Duodenal mucosa (tissue), 2 donors: ENCODE measurements at regions not wholly inside any gene's neighbourhood (a gene's known extent, or its start where the extent isn't known, plus 50 kb on each side); places are given as distances from the start of the nearest gene placed in this dataset.

Experiments
- H3K27ac ChIP-seq: one replicate; pipeline ENCODE4 v1.7.0; 2013; ENCODE audit warnings: low read depth, low read length
- H3K27me3 ChIP-seq, 2 donors: one replicate each; pipeline ENCODE4 v1.7.0; 2013; ENCODE audit warnings: low read length in 2 of 2, control low read depth in 1 of 2; ENCODE audit not compliant: insufficient read depth in 2 of 2, control insufficient read depth in 1 of 2
- H3K36me3 ChIP-seq, 2 donors: one replicate each; pipeline ENCODE4 v1.7.0; 2013; ENCODE audit warnings: low read length in 2 of 2, control low read depth in 1 of 2; ENCODE audit not compliant: insufficient read depth in 2 of 2, control insufficient read depth in 1 of 2
- H3K4me1 ChIP-seq, 2 donors: one replicate each; pipeline ENCODE4 v1.7.0; 2013; ENCODE audit warnings: low read length in 2 of 2, control low read depth in 1 of 2; ENCODE audit not compliant: insufficient read depth in 2 of 2, control insufficient read depth in 1 of 2
- H3K4me3 ChIP-seq, 2 donors: one replicate each; pipeline ENCODE4 v1.7.0; 2013; ENCODE audit warnings: low read length in 2 of 2, low read depth in 1 of 2
- H3K9ac ChIP-seq, 2 donors: one replicate each; pipeline ENCODE4 v1.7.0; 2013; ENCODE audit warnings: low read length in 2 of 2, low read depth in 1 of 2
- H3K9me3 ChIP-seq, 2 donors: one replicate each; pipeline ENCODE4 v1.7.0; 2013; ENCODE audit warnings: low read length in 2 of 2, control low read depth in 1 of 2; ENCODE audit not compliant: control insufficient read depth in 1 of 2

GRCh38 chr15:94135486-94136147 lies 95.7 kb upstream of the MCTP2 start:
- no peaks in the 10 kb centered on the region for H3K36me3 ChIP-seq

GRCh38 chr15:94131875-94132274 lies 99.5 kb upstream of the MCTP2 start:
- Histone ChIP-seq H3K27ac (no peak overlapping the region), H3K4me1 (no peaks in the 10 kb centered on the region), H3K36me3 (no peaks in the 10 kb centered on the region), H3K9me3 (no peaks in the 10 kb centered on the region), H3K27me3 (no peaks in the 10 kb centered on the region), H3K4me3 (no peak overlapping the region), H3K9ac (no peak overlapping the region)

More at GRCh38 chr15:94135486-94136147, 95.7 kb upstream of the MCTP2 start:
- H3K4me3 ChIP-seq: no peak overlapping the region
- H3K27ac ChIP-seq: no peak overlapping the region
- peaks cover 5 to 6% of the 10 kb centered on the region in 2 donors for H3K27me3 ChIP-seq
- H3K4me1 ChIP-seq: no peaks in the 10 kb centered on the region
- no peak overlapping the region for H3K9ac ChIP-seq
- no peaks in the 10 kb centered on the region for H3K9me3 ChIP-seq

- Histone ChIP-seq H3K36me3 (no peaks in the 10 kb centered on the region), H3K9ac (no peak overlapping the region), H3K9me3 (no peaks in the 10 kb centered on the region), H3K4me3 (no peak overlapping the region), H3K27ac (no peak overlapping the region), H3K27me3 (no peaks in the 10 kb centered on the region), H3K4me1 (no peaks in the 10 kb centered on the region)
Observed at GRCh38 chr15:94130504-94130903, 100.9 kb upstream of the MCTP2 start.

GRCh38 chr15:94127006-94127405 lies 104.4 kb upstream of the MCTP2 start:
- no peak overlapping the region for H3K27ac ChIP-seq
- H3K9me3 ChIP-seq: no peaks in the 10 kb centered on the region

GRCh38 chr15:94125698-94126097 lies 105.7 kb upstream of the MCTP2 start:
- H3K27ac ChIP-seq: no peak overlapping the region

More at GRCh38 chr15:94127006-94127405, 104.4 kb upstream of the MCTP2 start:
- no peaks in the 10 kb centered on the region for H3K27me3 ChIP-seq
- no peak overlapping the region for H3K4me3 ChIP-seq
- H3K9ac ChIP-seq: no peak overlapping the region
- H3K36me3 ChIP-seq: no peaks in the 10 kb centered on the region
- no peaks in the 10 kb centered on the region for H3K4me1 ChIP-seq

GRCh38 chr15:94125156-94125555 lies 106.2 kb upstream of the MCTP2 start:
- Histone ChIP-seq H3K27me3 (no peaks in the 10 kb centered on the region), H3K4me3 (no peak overlapping the region), H3K36me3 (no peaks in the 10 kb centered on the region), H3K27ac (no peak overlapping the region), H3K9me3 (no peaks in the 10 kb centered on the region), H3K4me1 (no peaks in the 10 kb centered on the region), H3K9ac (no peak overlapping the region)

More at GRCh38 chr15:94125698-94126097, 105.7 kb upstream of the MCTP2 start:
- no peak overlapping the region for H3K4me3 ChIP-seq
- H3K27me3 ChIP-seq: no peaks in the 10 kb centered on the region
- no peaks in the 10 kb centered on the region for H3K36me3 ChIP-seq
- no peaks in the 10 kb centered on the region for H3K9me3 ChIP-seq
- H3K4me1 ChIP-seq: no peaks in the 10 kb centered on the region
- H3K9ac ChIP-seq: no peak overlapping the region

- Histone ChIP-seq H3K27ac (no peak overlapping the region), H3K36me3 (no peaks in the 10 kb centered on the region), H3K9ac (no peak overlapping the region), H3K4me1 (no peaks in the 10 kb centered on the region), H3K27me3 (peaks cover 0 to 6% of the 10 kb centered on the region in 2 donors), H3K4me3 (no peak overlapping the region), H3K9me3 (no peaks in the 10 kb centered on the region)
Observed at GRCh38 chr15:94122516-94122915, 108.8 kb upstream of the MCTP2 start.

GRCh38 chr15:94119923-94120775 lies 111.2 kb upstream of the MCTP2 start:
- H3K9ac ChIP-seq: no peak overlapping the region
- H3K4me1 ChIP-seq: no peaks in the 10 kb centered on the region
- H3K27ac ChIP-seq: no peak overlapping the region
- H3K36me3 ChIP-seq: no peaks in the 10 kb centered on the region
- H3K4me3 ChIP-seq: no peak overlapping the region
- peaks cover 0 to 6% of the 10 kb centered on the region in 2 donors for H3K27me3 ChIP-seq
- H3K9me3 ChIP-seq: no peaks in the 10 kb centered on the region

- H3K27ac ChIP-seq: no peak overlapping the region
- no peak overlapping the region for H3K4me3 ChIP-seq
- H3K36me3 ChIP-seq: no peaks in the 10 kb centered on the region
- H3K27me3 ChIP-seq: peaks cover 0 to 8% of the 10 kb centered on the region in 2 donors
- H3K9me3 ChIP-seq: no peaks in the 10 kb centered on the region
- H3K9ac ChIP-seq: no peak overlapping the region
- no peaks in the 10 kb centered on the region for H3K4me1 ChIP-seq
Observed at GRCh38 chr15:94119298-94119811, 112.0 kb upstream of the MCTP2 start.

- Histone ChIP-seq H3K9me3 (no peaks in the 10 kb centered on the region), H3K4me1 (no peaks in the 10 kb centered on the region), H3K9ac (no peak overlapping the region), H3K4me3 (no peak overlapping the region), H3K27me3 (peaks cover 0 to 7% of the 10 kb centered on the region in 2 donors), H3K36me3 (no peaks in the 10 kb centered on the region), H3K27ac (no peak overlapping the region)
Observed at GRCh38 chr15:94110476-94111130, 120.8 kb upstream of the MCTP2 start.
